Neutrophil (primary cell): ENCODE measurements at regions not wholly inside any gene's neighbourhood (a gene's known extent, or its start where the extent isn't known, plus 50 kb on each side); places are given as distances from the start of the nearest gene placed in this dataset.
"Not testable (repeated sequence)": the region's sequence is repeated elsewhere in the genome, so short reads cannot be mapped to it uniquely, and the experiment has no call there.

Source experiments
- H3K27ac ChIP-seq: fragments of 200-600 bp; sonication (generic); 2 replicates; pipeline ENCODE4 v1.5.1; 2016; ENCODE audit warnings: mild to moderate bottlenecking, moderate library complexity
- H3K27me3 ChIP-seq: fragments of 200-600 bp; sonication (generic); 2 replicates; pipeline ENCODE4 v1.6.0; 2016; ENCODE audit warnings: mild to moderate bottlenecking
- H3K36me3 ChIP-seq: fragments of 200-600 bp; sonication (generic); 2 replicates; pipeline ENCODE4 v1.5.1; 2017
- H3K4me1 ChIP-seq, 2 experiments: fragments of 200-600 bp in 1 of 2; sonication (generic) in 1 of 2; 1 replicate in 1 of 2; 2 replicates in 1 of 2; pipeline versions ENCODE4 v1.5.1 to v1.6.1; 2013 to 2016; ENCODE audit warnings: low read depth in 1 of 2, low read length in 1 of 2, mild to moderate bottlenecking in 1 of 2, moderate library complexity in 1 of 2; ENCODE audit not compliant: control insufficient read depth in 1 of 2, insufficient read depth in 1 of 2
- H3K4me3 ChIP-seq, 2 experiments: fragments of 200-600 bp in 1 of 2; sonication (generic) in 1 of 2; 1 replicate in 1 of 2; 2 replicates in 1 of 2; pipeline ENCODE4 v1.5.1; 2013 to 2016; ENCODE audit warnings: low read depth in 1 of 2, low read length in 1 of 2, mild to moderate bottlenecking in 1 of 2, moderate library complexity in 1 of 2
- H3K9me3 ChIP-seq: fragments of 200-600 bp; sonication (generic); 2 replicates; pipeline ENCODE4 v1.5.1; 2016
- CTCF ChIP-seq: fragments of 200-600 bp; sonication (generic); IDR thresholded peaks from 2 replicates; pipeline ENCODE4 v1.5.1; 2016; ENCODE audit warnings: antibody characterized with exemption

GRCh38 chr4:77235289-77235854, 78.4 kb downstream of the CCNG2 start:
- H3K4me1 ChIP-seq: no peaks in the 10 kb centered on the region
- TF ChIP-seq CTCF: no peak
- no peaks in the 10 kb centered on the region for H3K36me3 ChIP-seq
- H3K27ac ChIP-seq: no peak overlapping the region
- no peaks in the 10 kb centered on the region for H3K9me3 ChIP-seq
- no peak overlapping the region for H3K4me3 ChIP-seq
- H3K27me3 ChIP-seq: peaks cover 10% of the 10 kb centered on the region

DNA sequence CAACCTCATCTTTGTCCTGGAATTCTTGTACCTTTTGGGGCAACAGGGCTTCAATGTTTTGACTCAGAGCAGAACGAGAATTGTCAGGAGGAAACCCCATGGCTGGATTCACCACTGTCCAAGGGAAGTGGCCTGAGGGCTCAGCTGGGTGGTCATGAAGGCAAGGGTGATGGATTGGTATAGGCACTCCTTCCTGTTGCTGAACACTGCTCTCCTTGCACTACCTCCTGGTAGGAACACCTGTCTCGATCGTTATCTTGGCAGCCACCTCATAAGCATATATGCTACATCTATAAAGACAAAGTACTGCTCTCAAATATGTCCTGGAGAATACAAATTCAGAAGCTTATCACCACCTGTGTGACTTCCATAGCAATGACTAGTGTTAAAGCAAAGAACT, 79.8 kb downstream of the CCNG2 start:
- Histone ChIP-seq H3K9me3 (no peaks in the 10 kb centered on the region), H3K27me3 (peaks cover 15% of the 10 kb centered on the region), H3K4me3 (no peak overlapping the region), H3K4me1 (no peaks in the 10 kb centered on the region), H3K36me3 (no peaks in the 10 kb centered on the region), H3K27ac (no peak overlapping the region)
- no peak for TF ChIP-seq CTCF

DNA sequence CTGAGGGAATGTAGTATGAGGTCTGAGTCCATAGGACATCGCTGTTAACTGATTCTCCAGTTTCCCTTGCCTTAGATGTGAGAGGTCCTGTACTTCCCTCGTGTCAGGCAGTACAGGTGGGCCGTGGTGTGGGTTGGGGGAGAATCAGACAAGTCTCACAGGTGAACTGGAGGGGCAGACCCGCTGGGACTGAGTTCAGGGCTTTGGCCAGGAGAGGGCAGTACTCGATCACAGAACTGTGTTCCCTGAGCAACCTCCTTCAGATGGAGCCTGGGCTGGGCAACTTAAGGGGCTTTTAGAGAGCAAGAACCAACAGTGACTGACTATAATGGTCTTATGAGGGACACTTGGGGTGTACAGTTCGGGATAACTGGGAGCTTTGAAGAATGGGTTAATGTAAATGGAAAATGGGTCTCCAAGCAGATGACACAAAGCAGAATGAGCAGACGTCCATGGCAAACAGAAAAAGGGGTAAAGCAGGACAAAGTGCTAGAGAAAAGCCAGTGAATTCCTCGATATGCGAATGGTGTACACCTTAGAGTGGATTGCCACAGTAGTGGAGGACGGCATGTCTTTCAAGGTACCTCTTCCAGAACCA, 83.6 kb downstream of the CCNG2 start:
- Histone ChIP-seq H3K4me3 (no peak overlapping the region), H3K4me1 (no peaks in the 10 kb centered on the region), H3K27me3 (peaks cover 10% of the 10 kb centered on the region), H3K9me3 (no peaks in the 10 kb centered on the region), H3K27ac (no peak overlapping the region), H3K36me3 (no peaks in the 10 kb centered on the region)
- TF ChIP-seq CTCF: no peak

DNA sequence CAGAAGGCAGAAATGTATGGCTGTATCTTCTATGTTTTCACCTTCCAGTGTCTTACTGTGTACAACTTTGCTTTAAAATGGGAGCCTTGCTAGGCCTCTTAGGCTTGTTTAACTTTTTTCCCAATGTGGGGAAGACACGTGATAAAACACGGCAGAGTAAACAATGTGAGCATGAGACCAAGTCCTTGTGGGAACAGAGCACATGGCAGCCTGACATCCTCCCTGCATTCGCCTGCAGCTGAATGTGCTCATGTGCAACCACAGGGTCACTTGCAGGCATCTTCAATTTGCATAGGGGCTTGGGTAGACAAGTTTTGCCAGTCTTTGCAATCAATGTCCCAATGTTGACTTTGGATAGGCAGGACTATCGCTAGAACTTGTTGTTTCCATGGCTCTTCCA, 91.8 kb downstream of the CCNG2 start:
- Histone ChIP-seq H3K27ac (no peak overlapping the region), H3K4me3 (no peak overlapping the region), H3K4me1 (no peaks in the 10 kb centered on the region), H3K27me3 (no peaks in the 10 kb centered on the region), H3K9me3 (no peaks in the 10 kb centered on the region), H3K36me3 (no peaks in the 10 kb centered on the region)
- no peak for TF ChIP-seq CTCF

DNA sequence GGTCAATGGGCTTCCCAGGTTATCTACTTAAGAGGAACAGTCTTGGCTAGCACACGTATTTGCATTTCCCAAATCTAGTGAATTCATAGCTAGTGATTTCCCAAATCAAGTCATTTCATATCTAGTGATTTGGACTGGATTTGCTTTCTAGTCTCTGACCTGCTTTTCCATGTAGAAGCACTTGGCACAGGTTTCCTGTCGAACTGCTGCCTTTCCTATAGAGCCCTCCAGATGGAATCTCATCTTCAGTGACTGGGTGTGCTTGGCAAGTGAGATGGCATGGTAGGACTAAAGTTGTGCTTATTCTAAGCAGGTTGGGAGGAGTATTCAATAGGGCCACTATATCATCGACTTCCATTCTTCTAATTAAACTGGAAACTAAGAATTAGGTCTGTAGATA, 94.7 kb downstream of the CCNG2 start:
- H3K27ac ChIP-seq: no peak overlapping the region
- no peaks in the 10 kb centered on the region for H3K27me3 ChIP-seq
- TF ChIP-seq CTCF: no peak
- H3K4me1 ChIP-seq: no peaks in the 10 kb centered on the region
- H3K9me3 ChIP-seq: no peaks in the 10 kb centered on the region
- H3K4me3 ChIP-seq: no peak overlapping the region
- no peaks in the 10 kb centered on the region for H3K36me3 ChIP-seq

DNA sequence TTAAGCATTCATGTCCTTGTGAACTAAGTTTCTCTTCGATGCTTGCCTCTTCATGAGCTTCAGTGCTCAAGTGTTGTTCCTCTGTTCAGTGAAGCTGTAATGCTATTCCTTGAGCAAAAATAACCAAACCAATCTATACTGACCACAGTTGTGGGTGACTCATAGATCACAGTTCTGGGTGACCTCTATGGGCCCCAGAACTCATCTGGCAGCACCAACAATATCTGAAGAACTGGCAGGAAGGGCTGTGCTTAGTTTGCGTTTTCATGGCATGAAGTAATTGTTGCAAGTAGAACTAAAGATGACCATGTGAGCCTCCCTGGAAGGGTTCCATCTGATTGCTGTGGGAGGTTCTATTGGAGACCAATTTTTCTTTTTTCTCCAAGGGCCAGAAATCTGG, 106.2 kb downstream of the CCNG2 start:
- TF ChIP-seq CTCF: no peak
- H3K4me1 ChIP-seq: no peaks in the 10 kb centered on the region
- no peak overlapping the region for H3K27ac ChIP-seq
- H3K27me3 ChIP-seq: no peaks in the 10 kb centered on the region
- no peak overlapping the region for H3K4me3 ChIP-seq
- no peaks in the 10 kb centered on the region for H3K9me3 ChIP-seq
- H3K36me3 ChIP-seq: no peaks in the 10 kb centered on the region

GRCh38 chr4:77263976-77264375, 107.0 kb downstream of the CCNG2 start:
- not testable (repeated sequence) for H3K9me3 ChIP-seq, H3K4me3 ChIP-seq, H3K4me1 ChIP-seq, H3K36me3 ChIP-seq, H3K27me3 ChIP-seq, H3K27ac ChIP-seq
